D721Med (cell line): ENCODE measurements at regions not wholly inside any gene's neighbourhood (a gene's known extent, or its start where the extent isn't known, plus 50 kb on each side); places are given as distances from the start of the nearest gene placed in this dataset.

Experiments used
- DNase-seq: peaks from one replicate; pipeline ENCODE4 v3.0.0; 2011; ENCODE audit warnings: low spot score; ENCODE audit not compliant: insufficient read length
- FAIRE-seq: peaks from 2 replicates; lab custom pipeline; 2011; peaks lifted over from hg19 to GRCh38; lab: Jason Lieb, UNC
- TF ChIP-seq, protein P1 (sequence below): IDR thresholded peaks from 2 replicates; pipeline ENCODE4 v1.5.1; 2012; ENCODE audit warnings: mild to moderate bottlenecking, control low read depth; ENCODE audit not compliant: insufficient read depth; ENCODE audit errors: missing control alignments

DNA sequence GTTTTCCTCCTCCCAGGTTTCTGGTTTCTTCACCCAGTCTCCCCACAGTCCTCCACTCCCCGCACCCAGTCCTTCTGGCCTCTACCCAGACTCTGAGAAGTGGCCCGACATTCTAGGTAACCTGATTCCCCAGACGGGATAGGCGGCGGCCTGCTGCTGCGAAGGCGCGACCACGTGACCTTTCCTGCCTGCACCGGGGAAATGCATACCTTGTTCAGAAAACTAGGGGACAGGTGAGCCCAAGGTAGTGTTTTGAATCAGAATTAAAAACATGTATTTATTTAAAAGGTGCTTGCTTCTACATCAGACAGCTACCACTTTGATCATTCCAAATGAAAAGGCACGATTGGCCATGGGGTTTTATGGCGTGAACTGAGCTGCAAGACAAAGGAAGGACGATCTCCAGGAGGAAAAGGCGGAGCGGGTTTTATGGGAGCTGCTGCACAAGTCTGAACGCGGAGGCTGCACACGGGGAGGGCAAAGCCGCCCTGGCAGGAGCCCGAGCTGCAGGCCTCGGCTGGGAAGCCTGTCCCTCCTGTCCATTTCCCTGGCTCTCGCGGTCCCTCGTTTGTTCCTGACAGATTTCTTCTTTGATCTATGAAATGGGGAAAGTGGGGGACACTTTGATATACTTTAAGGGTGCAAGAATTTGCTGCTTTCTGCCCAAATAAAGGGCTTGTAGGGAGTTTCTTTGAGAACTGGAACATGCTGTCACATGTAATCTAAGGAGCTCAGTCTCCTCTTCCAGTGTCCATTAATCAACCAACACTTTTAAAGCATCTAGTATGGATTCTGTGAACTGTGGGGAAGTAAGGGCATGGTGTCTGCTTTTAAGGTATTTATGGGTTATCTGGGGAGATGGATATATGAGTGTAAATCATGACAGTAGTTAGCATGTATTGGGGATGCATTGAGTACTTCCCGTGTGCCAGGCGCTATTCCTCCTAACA lies 150.9 kb downstream of the SPRY1 start:
- TF ChIP-seq, protein P1, sequence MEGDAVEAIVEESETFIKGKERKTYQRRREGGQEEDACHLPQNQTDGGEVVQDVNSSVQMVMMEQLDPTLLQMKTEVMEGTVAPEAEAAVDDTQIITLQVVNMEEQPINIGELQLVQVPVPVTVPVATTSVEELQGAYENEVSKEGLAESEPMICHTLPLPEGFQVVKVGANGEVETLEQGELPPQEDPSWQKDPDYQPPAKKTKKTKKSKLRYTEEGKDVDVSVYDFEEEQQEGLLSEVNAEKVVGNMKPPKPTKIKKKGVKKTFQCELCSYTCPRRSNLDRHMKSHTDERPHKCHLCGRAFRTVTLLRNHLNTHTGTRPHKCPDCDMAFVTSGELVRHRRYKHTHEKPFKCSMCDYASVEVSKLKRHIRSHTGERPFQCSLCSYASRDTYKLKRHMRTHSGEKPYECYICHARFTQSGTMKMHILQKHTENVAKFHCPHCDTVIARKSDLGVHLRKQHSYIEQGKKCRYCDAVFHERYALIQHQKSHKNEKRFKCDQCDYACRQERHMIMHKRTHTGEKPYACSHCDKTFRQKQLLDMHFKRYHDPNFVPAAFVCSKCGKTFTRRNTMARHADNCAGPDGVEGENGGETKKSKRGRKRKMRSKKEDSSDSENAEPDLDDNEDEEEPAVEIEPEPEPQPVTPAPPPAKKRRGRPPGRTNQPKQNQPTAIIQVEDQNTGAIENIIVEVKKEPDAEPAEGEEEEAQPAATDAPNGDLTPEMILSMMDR, result no peak
- FAIRE-seq (no peak), DNase-seq (no peak)

DNA sequence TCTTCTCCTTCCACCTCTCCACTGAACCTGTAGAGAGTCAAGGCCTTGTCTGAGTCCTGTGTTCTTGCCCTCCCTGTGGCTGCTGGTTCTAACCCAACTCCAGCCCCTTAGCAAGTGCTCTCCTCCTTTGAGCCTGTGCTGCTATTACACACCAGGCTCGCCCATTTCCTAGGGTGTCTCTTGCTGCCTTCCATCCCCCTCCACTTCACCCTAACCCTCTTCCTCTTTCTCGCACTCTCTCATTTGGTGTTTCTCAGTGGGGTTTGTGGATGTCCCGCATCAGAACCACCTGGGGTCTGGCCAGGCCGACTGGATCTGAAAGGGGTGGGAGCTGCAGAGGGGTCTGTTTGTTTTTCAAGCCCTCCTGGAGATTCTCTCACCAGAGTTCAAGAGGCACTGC lies 156.7 kb downstream of the SPRY1 start:
- DNase-seq (no peak), FAIRE-seq (no peak)
- TF ChIP-seq, protein P1, result no peak

DNA sequence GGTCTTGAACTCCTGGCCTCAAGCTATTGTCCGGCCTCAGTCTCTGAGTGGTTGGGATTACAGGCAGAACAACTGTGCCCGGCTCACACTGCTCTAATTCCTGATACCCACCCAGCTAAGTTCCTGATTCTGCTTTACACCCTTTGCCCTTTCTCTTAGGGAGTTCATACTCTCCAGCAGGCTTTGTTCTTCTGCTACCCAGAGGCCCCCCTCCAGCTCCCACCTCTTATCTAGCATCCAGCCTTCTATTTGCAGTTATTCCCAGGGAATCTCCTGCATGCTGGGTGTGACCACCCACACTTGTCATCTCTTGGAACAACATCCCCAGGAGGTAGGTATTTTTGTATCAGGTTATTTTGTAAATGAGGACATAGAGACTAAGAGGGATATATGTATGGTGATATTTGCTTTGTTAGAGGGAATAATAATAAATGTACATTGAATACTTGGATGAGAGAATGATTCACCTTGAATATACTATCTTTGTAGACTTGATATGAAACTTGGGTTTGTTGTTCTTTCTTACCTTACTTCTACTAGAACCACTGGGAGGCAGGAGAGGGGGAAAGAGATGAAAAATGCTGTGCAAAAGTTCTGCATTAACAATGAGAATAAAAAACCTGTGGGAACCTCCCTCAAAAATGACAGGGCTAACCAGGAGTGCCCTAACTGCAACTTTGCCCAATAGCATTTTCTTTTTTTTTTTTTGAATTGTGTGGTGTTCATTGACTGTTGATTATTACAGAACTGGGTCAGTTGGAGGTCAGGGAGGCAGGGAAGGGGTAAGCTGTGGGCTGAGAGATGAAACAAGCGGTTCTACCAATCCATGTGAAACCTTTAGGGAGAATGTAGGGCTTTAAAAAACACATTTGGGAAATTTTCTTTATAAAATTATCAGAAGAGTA lies 157.4 kb downstream of the SPRY1 start:
- FAIRE-seq, result no peak
- TF ChIP-seq, protein P1, result no peak
- DNase-seq, result no peak

DNA sequence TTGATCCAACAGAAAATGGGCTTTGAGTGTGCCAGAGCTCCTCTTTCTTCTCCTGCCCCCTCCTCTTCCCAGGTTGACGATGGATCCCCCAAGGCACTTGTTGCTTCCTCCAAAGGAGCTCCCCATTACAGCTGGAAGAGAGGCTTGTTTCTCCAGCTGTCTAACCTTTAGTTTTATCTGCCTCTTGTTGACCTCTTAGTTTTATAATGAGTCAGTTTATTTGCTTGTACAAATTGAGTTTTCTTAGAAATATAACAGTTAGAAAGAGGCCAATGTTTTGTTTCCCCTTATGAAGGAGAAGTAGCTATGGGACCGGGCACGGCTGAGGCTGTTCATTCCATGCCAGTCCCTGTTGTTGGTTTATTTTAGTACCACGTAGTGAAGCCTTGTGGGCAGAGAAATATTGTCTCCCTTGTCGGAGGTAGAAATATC lies 158.2 kb downstream of the SPRY1 start:
- no peak for DNase-seq
- no peak for FAIRE-seq
- TF ChIP-seq, protein P1, result no peak

DNA sequence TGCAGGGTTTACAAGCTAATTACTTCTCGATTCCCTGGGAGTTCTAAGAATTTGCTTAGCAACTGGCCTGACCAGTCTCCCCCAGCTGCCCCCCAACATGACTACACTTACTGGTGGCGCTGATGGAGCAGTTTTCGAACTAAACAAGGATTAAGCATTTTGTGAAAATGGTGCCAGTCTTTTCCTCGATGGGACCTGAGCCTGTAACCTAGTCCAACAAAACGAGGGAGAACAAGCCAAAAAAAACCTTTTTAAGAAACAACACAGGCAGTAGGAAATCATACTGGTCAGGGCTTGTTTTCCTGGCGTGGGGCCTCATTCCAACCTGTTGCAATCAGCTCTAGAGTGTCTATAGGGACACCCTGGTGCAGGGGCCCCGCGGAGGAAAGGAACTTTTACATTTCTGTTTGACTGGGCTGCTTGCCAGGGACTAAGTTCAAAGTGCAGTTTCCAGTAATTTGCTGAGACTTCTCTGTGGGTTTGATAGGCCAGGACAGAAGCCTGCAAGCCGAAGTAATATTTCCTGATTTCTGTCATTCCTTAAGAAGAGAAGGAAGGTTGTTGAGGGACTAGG lies 158.7 kb downstream of the SPRY1 start:
- DNase-seq (no peak), FAIRE-seq (no peak)
- TF ChIP-seq, protein P1, result no peak

DNA sequence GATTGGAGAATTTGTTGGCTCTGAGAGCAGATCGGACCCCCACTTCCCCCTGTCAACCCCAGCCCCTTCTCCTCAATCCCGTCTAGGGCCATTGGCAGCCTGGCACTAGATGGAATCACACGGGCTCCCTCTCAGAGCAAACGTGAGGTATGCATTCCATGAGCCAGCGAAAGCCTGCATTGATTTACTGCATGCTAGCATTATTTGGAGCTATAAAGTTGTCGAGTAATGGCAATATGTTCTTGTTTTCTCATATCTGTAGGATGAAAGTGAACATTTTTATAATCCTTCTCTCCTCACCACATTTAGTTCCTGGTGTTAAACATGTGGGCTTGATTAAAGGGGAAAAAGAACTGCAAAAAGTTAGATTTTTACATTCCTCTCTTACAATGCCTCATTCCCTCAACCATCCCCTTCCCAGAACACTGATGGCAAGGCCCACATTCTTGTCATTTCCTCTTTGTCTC lies 159.2 kb downstream of the SPRY1 start:
- DNase-seq (no peak), FAIRE-seq (no peak)
- TF ChIP-seq, protein P1, result no peak
